HepG2 (cell line): ENCODE measurements at regions not wholly inside any gene's neighbourhood (a gene's known extent, or its start where the extent isn't known, plus 50 kb on each side); places are given as distances from the start of the nearest gene placed in this dataset.
A peak's percentile ranks its signal among the peaks of the same experiment; 100 is the strongest.

ENCODE experiments used
- EHMT2 ChIP-seq: fragments of 200-600 bp; sonication (generic); IDR thresholded peaks from 2 replicates; pipeline ENCODE4 v1.7.0; 2017; ENCODE audit warnings: antibody characterized with exemption, low read depth, low read length, borderline replicate concordance
- GATAD1 ChIP-seq: IDR thresholded peaks from 2 replicates; pipeline ENCODE4 v1.6.1; 2016; ENCODE audit warnings: missing genetic modification reagents, missing compliant biosample characterization
- JDP2 ChIP-seq: sonication (generic); formaldehyde crosslinking; IDR thresholded peaks from 2 replicates; pipeline ENCODE4 v1.8.1; 2022; ENCODE audit warnings: missing genetic modification reagents, borderline replicate concordance
- MATR3 ChIP-seq: sonication (generic); formaldehyde crosslinking; IDR thresholded peaks from 2 replicates; pipeline ENCODE4 v1.4.0; 2020; ENCODE audit warnings: missing genetic modification reagents
- ZNF569 ChIP-seq: sonication (generic); formaldehyde crosslinking; IDR thresholded peaks from 2 replicates; pipeline ENCODE4 v1.5.0; 2020; ENCODE audit warnings: mild to moderate bottlenecking, missing genetic modification reagents, moderate library complexity, borderline replicate concordance
- ZNF713 ChIP-seq: sonication (generic); formaldehyde crosslinking; IDR thresholded peaks from 2 replicates; pipeline ENCODE4 v1.4.0; 2020; ENCODE audit warnings: mild to moderate bottlenecking, missing genetic modification reagents
- TF ChIP-seq, protein P1 (sequence below): sonication (generic); formaldehyde crosslinking; IDR thresholded peaks from 2 replicates; pipeline ENCODE4 v1.4.0; 2020; ENCODE audit warnings: mild to moderate bottlenecking, missing genetic modification reagents
- TF ChIP-seq, protein P2 (sequence below): sonication (generic); formaldehyde crosslinking; IDR thresholded peaks from 2 replicates; pipeline ENCODE4 v1.5.0; 2020; ENCODE audit warnings: mild to moderate bottlenecking, missing genetic modification reagents, borderline replicate concordance

DNA sequence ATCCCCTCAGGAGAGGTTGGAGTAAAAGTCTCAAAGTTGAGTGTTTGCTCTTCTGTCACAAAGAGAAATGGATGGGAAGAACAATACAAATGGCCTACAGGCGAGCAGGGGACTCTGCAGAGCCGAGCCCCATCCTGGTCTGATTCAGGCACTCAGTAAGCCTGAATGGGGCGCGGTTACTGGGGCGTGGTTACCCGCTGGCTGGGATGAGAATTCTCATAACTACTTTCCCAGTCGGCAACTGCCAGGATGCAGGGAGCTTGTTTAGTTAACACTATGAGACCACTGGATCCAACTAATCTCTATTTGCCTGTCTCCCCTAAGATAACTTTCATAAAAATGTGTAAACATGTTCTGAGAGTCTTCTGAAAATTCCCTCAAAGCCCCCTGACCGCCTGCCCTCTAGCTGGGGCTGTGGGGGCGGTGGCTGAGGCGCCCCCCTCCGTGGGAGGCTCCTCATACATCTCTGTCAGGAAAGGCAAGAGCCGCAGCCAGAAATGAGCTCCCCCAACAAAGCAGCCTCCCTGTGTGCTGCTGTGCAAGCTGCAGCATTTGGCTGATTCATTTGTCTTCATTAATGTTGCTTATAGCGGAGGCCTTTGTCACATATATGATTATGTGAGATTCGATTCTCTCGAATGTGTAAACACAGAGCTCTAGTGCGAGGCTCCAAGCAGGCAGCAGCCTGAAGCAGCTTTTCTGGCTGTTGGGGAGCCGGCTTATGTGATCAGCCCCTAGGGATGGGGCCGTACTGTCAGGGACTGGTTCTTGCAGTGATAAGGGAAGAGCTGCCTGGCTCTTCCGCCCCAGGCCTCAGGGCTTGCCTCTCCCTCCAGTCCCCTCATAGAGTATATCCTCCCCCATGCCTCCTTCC lies 126.1 kb upstream of the ARHGAP5 start (continued):
- TF ChIP-seq ZNF713 (CRISPR knock-in tag) (no peak), JDP2 (CRISPR knock-in tag) (no peak), ZNF569 (CRISPR knock-in tag) (no peak), EHMT2 (no peak), GATAD1 (no peak), MATR3 (CRISPR knock-in tag) (no peak)
- TF ChIP-seq, protein P1, sequence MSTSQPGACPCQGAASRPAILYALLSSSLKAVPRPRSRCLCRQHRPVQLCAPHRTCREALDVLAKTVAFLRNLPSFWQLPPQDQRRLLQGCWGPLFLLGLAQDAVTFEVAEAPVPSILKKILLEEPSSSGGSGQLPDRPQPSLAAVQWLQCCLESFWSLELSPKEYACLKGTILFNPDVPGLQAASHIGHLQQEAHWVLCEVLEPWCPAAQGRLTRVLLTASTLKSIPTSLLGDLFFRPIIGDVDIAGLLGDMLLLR (CRISPR knock-in tag) = 0 out of 2 replicates have a peak, but pooled peaks have one; percentile 51
- TF ChIP-seq, protein P2, sequence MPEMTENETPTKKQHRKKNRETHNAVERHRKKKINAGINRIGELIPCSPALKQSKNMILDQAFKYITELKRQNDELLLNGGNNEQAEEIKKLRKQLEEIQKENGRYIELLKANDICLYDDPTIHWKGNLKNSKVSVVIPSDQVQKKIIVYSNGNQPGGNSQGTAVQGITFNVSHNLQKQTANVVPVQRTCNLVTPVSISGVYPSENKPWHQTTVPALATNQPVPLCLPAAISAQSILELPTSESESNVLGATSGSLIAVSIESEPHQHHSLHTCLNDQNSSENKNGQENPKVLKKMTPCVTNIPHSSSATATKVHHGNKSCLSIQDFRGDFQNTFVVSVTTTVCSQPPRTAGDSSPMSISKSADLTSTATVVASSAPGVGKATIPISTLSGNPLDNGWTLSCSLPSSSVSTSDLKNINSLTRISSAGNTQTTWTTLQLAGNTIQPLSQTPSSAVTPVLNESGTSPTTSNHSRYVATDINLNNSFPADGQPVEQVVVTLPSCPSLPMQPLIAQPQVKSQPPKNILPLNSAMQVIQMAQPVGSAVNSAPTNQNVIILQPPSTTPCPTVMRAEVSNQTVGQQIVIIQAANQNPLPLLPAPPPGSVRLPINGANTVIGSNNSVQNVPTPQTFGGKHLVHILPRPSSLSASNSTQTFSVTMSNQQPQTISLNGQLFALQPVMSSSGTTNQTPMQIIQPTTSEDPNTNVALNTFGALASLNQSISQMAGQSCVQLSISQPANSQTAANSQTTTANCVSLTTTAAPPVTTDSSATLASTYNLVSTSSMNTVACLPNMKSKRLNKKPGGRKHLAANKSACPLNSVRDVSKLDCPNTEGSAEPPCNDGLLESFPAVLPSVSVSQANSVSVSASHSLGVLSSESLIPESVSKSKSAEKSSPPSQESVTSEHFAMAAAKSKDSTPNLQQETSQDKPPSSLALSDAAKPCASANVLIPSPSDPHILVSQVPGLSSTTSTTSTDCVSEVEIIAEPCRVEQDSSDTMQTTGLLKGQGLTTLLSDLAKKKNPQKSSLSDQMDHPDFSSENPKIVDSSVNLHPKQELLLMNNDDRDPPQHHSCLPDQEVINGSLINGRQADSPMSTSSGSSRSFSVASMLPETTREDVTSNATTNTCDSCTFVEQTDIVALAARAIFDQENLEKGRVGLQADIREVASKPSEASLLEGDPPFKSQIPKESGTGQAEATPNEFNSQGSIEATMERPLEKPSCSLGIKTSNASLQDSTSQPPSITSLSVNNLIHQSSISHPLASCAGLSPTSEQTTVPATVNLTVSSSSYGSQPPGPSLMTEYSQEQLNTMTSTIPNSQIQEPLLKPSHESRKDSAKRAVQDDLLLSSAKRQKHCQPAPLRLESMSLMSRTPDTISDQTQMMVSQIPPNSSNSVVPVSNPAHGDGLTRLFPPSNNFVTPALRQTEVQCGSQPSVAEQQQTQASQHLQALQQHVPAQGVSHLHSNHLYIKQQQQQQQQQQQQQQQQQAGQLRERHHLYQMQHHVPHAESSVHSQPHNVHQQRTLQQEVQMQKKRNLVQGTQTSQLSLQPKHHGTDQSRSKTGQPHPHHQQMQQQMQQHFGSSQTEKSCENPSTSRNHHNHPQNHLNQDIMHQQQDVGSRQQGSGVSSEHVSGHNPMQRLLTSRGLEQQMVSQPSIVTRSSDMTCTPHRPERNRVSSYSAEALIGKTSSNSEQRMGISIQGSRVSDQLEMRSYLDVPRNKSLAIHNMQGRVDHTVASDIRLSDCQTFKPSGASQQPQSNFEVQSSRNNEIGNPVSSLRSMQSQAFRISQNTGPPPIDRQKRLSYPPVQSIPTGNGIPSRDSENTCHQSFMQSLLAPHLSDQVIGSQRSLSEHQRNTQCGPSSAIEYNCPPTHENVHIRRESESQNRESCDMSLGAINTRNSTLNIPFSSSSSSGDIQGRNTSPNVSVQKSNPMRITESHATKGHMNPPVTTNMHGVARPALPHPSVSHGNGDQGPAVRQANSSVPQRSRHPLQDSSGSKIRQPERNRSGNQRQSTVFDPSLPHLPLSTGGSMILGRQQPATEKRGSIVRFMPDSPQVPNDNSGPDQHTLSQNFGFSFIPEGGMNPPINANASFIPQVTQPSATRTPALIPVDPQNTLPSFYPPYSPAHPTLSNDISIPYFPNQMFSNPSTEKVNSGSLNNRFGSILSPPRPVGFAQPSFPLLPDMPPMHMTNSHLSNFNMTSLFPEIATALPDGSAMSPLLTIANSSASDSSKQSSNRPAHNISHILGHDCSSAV (CRISPR knock-in tag) = no peak
